ENCODE measurements at regions not wholly inside any gene's neighbourhood (a gene's known extent, or its start where the extent isn't known, plus 50 kb on each side); places are given as distances from the start of the nearest gene placed in this dataset.

- H3K4me1 Mint-ChIP-seq, result no peaks in the 10 kb centered on the region
- no peak overlapping the region for H3K27ac Mint-ChIP-seq
- H3K4me3 Mint-ChIP-seq, result no peak overlapping the region
- no peaks in the 10 kb centered on the region for H3K36me3 Mint-ChIP-seq (ENCODE audit: low read depth)
- no peak for DNase-seq
- no peaks in the 10 kb centered on the region for H3K9me3 ChIP-seq (ENCODE audit: control insufficient read depth, low read length, poor library complexity, severe bottlenecking)
- no peak for ATAC-seq
- H3K27me3 Mint-ChIP-seq, result no peaks in the 10 kb centered on the region
Observed at GRCh38 chr5:3010953-3011763, 259.7 kb upstream of the IRX2 start.

- no peak for ATAC-seq
- no peaks in the 10 kb centered on the region for H3K9me3 ChIP-seq (ENCODE audit: control insufficient read depth, low read length, poor library complexity, severe bottlenecking)
- Mint-ChIP-seq H3K27ac (no peak overlapping the region), H3K27me3 (no peaks in the 10 kb centered on the region), H3K4me3 (no peak overlapping the region), H3K36me3 (ENCODE audit: low read depth) (no peaks in the 10 kb centered on the region), H3K4me1 (no peaks in the 10 kb centered on the region)
- DNase-seq, result no peak
Observed at GRCh38 chr5:3010301-3010952, 258.9 kb upstream of the IRX2 start.

- ATAC-seq, result no peak
- H3K4me3 Mint-ChIP-seq, result no peak overlapping the region
- H3K4me1 Mint-ChIP-seq, result no peaks in the 10 kb centered on the region
- no peak for DNase-seq
- no peak overlapping the region for H3K27ac Mint-ChIP-seq
- H3K36me3 Mint-ChIP-seq (ENCODE audit: low read depth), result no peaks in the 10 kb centered on the region
- no peaks in the 10 kb centered on the region for H3K27me3 Mint-ChIP-seq
- no peaks in the 10 kb centered on the region for H3K9me3 ChIP-seq (ENCODE audit: control insufficient read depth, low read length, poor library complexity, severe bottlenecking)
Observed at GRCh38 chr5:3009605-3010004, 258.1 kb upstream of the IRX2 start.

- ATAC-seq, result no peak
- DNase-seq, result no peak
Observed at GRCh38 chr5:3007577-3007976, 256.1 kb upstream of the IRX2 start.

GRCh38 chr5:3006961-3007551 lies 255.6 kb upstream of the IRX2 start:
- no peak overlapping the region for H3K4me3 Mint-ChIP-seq
- H3K4me1 Mint-ChIP-seq, result no peaks in the 10 kb centered on the region
- no peaks in the 10 kb centered on the region for H3K36me3 Mint-ChIP-seq (ENCODE audit: low read depth)
- no peaks in the 10 kb centered on the region for H3K9me3 ChIP-seq (ENCODE audit: control insufficient read depth, low read length, poor library complexity, severe bottlenecking)
- ATAC-seq (no peak), DNase-seq (no peak)
- no peaks in the 10 kb centered on the region for H3K27me3 Mint-ChIP-seq
- no peak overlapping the region for H3K27ac Mint-ChIP-seq

More at GRCh38 chr5:3007577-3007976, 256.1 kb upstream of the IRX2 start:
- Mint-ChIP-seq H3K27me3 (no peaks in the 10 kb centered on the region), H3K36me3 (ENCODE audit: low read depth) (no peaks in the 10 kb centered on the region), H3K4me1 (no peaks in the 10 kb centered on the region), H3K4me3 (no peak overlapping the region), H3K27ac (no peak overlapping the region)
- H3K9me3 ChIP-seq (ENCODE audit: control insufficient read depth, low read length, poor library complexity, severe bottlenecking), result no peaks in the 10 kb centered on the region

GRCh38 chr5:3006526-3006925 lies 255.0 kb upstream of the IRX2 start:
- Mint-ChIP-seq H3K4me1 (no peaks in the 10 kb centered on the region), H3K4me3 (no peak overlapping the region), H3K36me3 (ENCODE audit: low read depth) (no peaks in the 10 kb centered on the region), H3K27ac (no peak overlapping the region), H3K27me3 (no peaks in the 10 kb centered on the region)
- ATAC-seq (no peak), DNase-seq (no peak)
- H3K9me3 ChIP-seq (ENCODE audit: control insufficient read depth, low read length, poor library complexity, severe bottlenecking), result no peaks in the 10 kb centered on the region

- Mint-ChIP-seq H3K36me3 (ENCODE audit: low read depth) (no peaks in the 10 kb centered on the region), H3K4me3 (no peak overlapping the region), H3K4me1 (no peaks in the 10 kb centered on the region), H3K27ac (no peak overlapping the region), H3K27me3 (no peaks in the 10 kb centered on the region)
- no peaks in the 10 kb centered on the region for H3K9me3 ChIP-seq (ENCODE audit: control insufficient read depth, low read length, poor library complexity, severe bottlenecking)
- no peak for DNase-seq
- ATAC-seq, result no peak
Observed at GRCh38 chr5:3004361-3005080, 253.0 kb upstream of the IRX2 start.

- no peaks in the 10 kb centered on the region for H3K9me3 ChIP-seq (ENCODE audit: control insufficient read depth, low read length, poor library complexity, severe bottlenecking)
- Mint-ChIP-seq H3K4me1 (no peaks in the 10 kb centered on the region), H3K27ac (no peak overlapping the region), H3K36me3 (ENCODE audit: low read depth) (no peaks in the 10 kb centered on the region), H3K27me3 (no peaks in the 10 kb centered on the region), H3K4me3 (no peak overlapping the region)
- DNase-seq (no peak), ATAC-seq (no peak)
Observed at GRCh38 chr5:3002230-3002629, 250.8 kb upstream of the IRX2 start.

GRCh38 chr5:3000631-3001030 lies 249.2 kb upstream of the IRX2 start:
- DNase-seq, result no peak
- Mint-ChIP-seq H3K4me3 (no peak overlapping the region), H3K4me1 (no peaks in the 10 kb centered on the region)

GRCh38 chr5:2999926-3000325 lies 248.4 kb upstream of the IRX2 start:
- Mint-ChIP-seq H3K4me1 (no peaks in the 10 kb centered on the region), H3K27me3 (no peaks in the 10 kb centered on the region), H3K27ac (no peak overlapping the region), H3K4me3 (no peak overlapping the region), H3K36me3 (ENCODE audit: low read depth) (no peaks in the 10 kb centered on the region)
- H3K9me3 ChIP-seq (ENCODE audit: control insufficient read depth, low read length, poor library complexity, severe bottlenecking), result no peaks in the 10 kb centered on the region
- no peak for DNase-seq
- no peak for ATAC-seq

More at GRCh38 chr5:3000631-3001030, 249.2 kb upstream of the IRX2 start:
- ATAC-seq, result no peak
- H3K27me3 Mint-ChIP-seq, result no peaks in the 10 kb centered on the region
- H3K9me3 ChIP-seq (ENCODE audit: control insufficient read depth, low read length, poor library complexity, severe bottlenecking), result no peaks in the 10 kb centered on the region
- no peaks in the 10 kb centered on the region for H3K36me3 Mint-ChIP-seq (ENCODE audit: low read depth)
- H3K27ac Mint-ChIP-seq, result no peak overlapping the region

GRCh38 chr5:2998106-2998505 lies 246.6 kb upstream of the IRX2 start:
- no peak for ATAC-seq
- Mint-ChIP-seq H3K36me3 (ENCODE audit: low read depth) (no peaks in the 10 kb centered on the region), H3K4me3 (no peak overlapping the region), H3K27me3 (no peaks in the 10 kb centered on the region), H3K4me1 (no peaks in the 10 kb centered on the region), H3K27ac (no peak overlapping the region)
- no peak for DNase-seq
- H3K9me3 ChIP-seq (ENCODE audit: control insufficient read depth, low read length, poor library complexity, severe bottlenecking), result no peaks in the 10 kb centered on the region

- ATAC-seq (no peak), DNase-seq (no peak)
- H3K36me3 Mint-ChIP-seq (ENCODE audit: low read depth), result no peaks in the 10 kb centered on the region
- H3K9me3 ChIP-seq (ENCODE audit: control insufficient read depth, low read length, poor library complexity, severe bottlenecking), result no peaks in the 10 kb centered on the region
- H3K4me3 Mint-ChIP-seq, result no peak overlapping the region
- H3K27me3 Mint-ChIP-seq, result no peaks in the 10 kb centered on the region
- no peaks in the 10 kb centered on the region for H3K4me1 Mint-ChIP-seq
- H3K27ac Mint-ChIP-seq, result no peak overlapping the region
Observed at GRCh38 chr5:2997179-2997578, 245.7 kb upstream of the IRX2 start.

- H3K27me3 Mint-ChIP-seq, result no peaks in the 10 kb centered on the region
- ATAC-seq (no peak), DNase-seq (no peak)
- no peak overlapping the region for H3K27ac Mint-ChIP-seq
- H3K9me3 ChIP-seq (ENCODE audit: control insufficient read depth, low read length, poor library complexity, severe bottlenecking), result no peaks in the 10 kb centered on the region
- H3K4me1 Mint-ChIP-seq, result no peaks in the 10 kb centered on the region
- no peaks in the 10 kb centered on the region for H3K36me3 Mint-ChIP-seq (ENCODE audit: low read depth)
- H3K4me3 Mint-ChIP-seq, result no peak overlapping the region
Observed at GRCh38 chr5:2996687-2997086, 245.2 kb upstream of the IRX2 start.
